CD4-positive, alpha-beta T cell treated with Interleukin-17A for 4 hours (primary cell): ENCODE measurements at regions not wholly inside any gene's neighbourhood (a gene's known extent, or its start where the extent isn't known, plus 50 kb on each side); places are given as distances from the start of the nearest gene placed in this dataset.
"Not testable (repeated sequence)": the region's sequence is repeated elsewhere in the genome, so short reads cannot be mapped to it uniquely, and the experiment has no call there.

Experiments
- DNase-seq: peaks from one replicate; pipeline ENCODE4 v3.0.0-alpha.2; 2020; ENCODE audit warnings: mixed read lengths

DNA sequence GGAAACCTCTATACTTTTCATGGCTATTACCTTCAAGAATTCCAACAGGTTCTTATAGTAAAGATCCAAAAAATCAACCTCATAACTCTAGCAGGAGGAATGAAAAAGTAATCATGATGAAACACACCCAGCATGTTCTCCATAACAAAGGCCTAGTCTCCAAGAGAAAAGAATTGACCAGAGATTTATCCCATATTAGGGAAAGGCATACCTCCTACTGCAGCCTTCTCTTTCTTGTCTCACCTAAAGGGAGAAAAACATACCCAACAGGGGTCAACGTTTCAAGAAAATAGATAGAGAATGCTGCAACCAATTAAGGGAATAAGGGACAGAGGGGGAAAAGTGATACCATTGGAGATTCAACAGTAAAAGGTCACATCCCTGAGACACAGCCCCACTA is 262.5 kb downstream of the FRK start:
- DNase-seq: no peak

DNA sequence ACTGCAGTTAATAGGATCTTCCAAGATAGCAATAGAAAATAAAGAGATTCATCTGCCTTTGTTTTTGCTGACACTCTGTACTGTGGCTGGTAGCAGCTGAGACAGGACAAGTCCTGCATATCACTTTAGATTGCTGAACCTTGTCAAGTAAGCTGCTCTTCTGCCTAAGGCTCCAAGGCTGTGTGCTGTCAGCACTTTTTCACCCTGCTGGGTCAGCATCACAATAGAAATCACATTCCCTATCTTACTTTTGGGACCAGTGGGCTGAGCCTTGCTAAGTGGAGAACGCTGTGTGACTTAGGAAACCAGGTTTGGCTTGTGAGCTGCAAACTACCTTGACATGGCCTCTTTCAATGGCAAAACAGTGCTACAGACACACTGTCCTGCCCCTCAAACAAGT is 263.9 kb downstream of the FRK start:
- DNase-seq: no peak

GRCh38 chr6:115796061-115796460 is 264.6 kb downstream of the FRK start:
- no peak for DNase-seq

GRCh38 chr6:115783402-115784061 is 277.2 kb downstream of the FRK start:
- no peak for DNase-seq

GRCh38 chr6:115782612-115783011 is 278.1 kb downstream of the FRK start:
- DNase-seq: no peak

- DNase-seq: no peak
Measured at GRCh38 chr6:115773741-115774140, 286.9 kb downstream of the FRK start.

DNA sequence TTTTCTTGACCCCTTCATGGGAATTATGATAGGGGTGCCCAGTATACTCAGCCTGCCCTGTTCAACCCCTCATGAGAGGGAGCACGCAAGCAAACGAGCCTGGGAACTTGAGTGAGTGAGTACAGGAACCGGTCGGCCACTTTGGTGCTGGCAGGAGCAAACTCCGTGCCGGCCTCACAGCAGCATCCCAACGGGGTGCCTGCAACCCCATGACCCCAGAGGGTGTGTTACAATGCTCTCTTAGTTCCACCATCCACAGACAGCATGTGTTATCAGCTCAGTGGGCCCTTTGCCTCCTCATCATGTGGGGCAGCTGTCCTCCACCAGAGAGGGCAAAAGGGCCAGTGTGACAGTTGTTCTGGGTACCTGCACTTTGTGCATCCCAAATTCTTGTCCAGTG is 289.8 kb downstream of the FRK start:
- DNase-seq: no peak

- DNase-seq: no peak
Measured at GRCh38 chr6:115768500-115768899, 292.2 kb downstream of the FRK start.

DNA sequence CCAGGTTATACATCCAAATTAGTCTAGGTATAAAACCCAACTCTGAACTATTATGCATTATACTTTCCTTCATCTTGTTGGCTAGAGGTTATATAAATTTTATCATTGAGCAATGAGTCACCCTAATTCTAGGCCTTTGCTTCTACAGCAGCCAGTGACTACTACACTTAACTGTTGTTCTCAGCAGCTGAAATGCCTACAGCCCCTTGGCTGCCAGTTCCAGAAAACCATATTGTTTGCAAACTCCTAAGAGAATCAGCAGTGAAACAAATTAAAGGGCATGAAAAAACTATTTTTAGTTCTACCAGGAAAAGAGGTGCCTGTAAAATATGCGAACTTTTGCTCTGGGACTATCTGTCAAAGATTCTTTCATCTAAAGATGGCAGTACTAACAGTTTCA is 292.8 kb downstream of the FRK start:
- DNase-seq: no peak

DNA sequence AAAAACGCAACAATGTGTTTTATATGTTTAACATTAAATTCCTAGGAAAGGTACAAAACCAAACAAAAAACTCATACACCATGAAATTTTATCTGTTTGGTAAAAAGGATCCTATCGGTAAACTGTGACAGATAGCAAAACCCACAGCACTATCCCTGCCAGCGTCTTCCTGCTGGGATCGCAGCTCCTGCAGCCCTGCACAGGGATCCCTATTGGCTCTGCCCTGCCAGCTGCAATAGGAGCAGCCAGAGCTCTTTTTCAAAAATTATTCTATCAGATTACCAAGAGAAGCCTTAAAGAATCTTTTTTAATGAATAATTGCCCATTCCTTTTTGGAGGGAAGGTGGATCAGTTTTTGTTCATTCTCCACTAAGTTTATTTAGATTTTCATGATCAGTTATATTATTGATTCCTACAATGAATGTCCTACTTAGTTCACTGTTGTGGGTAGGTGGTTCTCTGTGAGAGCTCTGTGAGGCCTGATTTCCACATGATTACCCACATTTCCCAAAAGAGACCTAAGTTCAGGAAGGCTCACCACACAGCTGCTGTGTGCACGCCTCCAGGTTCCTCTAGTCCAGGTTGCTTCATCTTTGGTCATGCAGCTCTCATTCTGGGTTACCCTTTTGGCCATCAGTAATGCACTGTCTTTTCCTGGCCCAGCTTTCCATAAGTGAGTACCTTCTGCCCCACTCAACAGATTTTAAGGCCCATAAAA is 293.8 kb downstream of the FRK start:
- DNase-seq: no peak

- no peak for DNase-seq
Measured at GRCh38 chr6:115765966-115766365, 294.7 kb downstream of the FRK start.

DNA sequence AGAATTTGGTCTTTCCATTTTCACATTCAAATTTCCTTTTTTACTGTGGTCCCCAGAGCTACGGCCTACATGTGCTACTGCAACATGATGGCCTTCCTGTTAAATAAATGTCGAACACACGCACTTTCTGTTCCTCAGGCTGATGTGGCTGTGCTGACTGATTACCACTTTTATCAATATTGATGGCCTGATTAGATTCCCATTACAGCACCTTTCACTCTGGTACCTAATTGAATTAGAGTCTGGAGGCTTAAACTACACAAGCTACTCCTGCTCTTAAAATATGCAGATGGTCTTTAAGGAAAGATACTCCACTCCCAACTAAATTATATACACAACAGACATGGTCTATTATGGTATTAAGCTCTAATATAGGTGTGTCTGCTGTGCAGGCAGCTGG is 301.6 kb downstream of the FRK start:
- no peak for DNase-seq

GRCh38 chr6:115753446-115753845 is 307.2 kb downstream of the FRK start:
- DNase-seq: no peak

- no peak for DNase-seq
Measured at GRCh38 chr6:115750946-115751345, 309.7 kb downstream of the FRK start.

GRCh38 chr6:115750292-115750691 is 310.4 kb downstream of the FRK start:
- no peak for DNase-seq

DNA sequence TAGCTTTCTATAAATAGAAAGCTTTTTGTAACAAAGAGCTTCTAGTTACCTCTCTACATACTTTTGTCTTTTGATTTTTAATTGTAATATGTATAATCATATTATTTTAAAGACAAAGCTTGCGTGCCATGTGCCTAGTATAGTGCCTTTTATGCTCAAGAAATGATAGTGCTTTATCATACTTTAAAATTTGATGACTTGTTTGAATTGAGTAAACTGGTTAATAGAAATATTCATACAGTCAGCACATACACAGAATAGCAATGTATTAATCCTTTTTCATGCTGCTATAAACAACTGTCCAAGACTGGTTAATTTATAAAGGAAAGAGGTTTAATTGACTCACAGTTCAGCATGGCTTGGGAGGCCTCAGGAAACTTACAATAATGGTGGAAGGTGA is 313.0 kb downstream of the FRK start:
- no peak for DNase-seq

GRCh38 chr6:115746583-115746982 is 314.1 kb downstream of the FRK start:
- not testable (repeated sequence) for DNase-seq

DNA sequence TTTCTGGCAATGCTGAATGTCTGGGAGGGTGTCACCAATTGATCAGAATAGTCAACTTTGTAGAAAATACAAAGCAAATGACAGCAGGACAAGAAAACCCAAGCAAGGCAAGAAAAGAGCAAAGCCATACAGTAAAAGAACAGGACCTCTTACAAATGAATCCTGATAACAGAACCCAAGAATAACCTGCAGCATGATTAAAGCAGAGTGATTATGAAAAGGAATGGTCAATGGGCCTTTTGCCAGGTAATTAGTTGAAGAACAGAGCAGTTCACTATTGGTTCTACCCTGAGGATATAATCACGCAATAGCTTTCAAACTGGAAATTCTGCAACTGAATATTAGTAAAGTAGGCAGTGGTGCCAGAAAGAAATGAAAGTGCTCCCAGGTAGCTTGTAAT is 319.8 kb downstream of the FRK start:
- no peak for DNase-seq

DNA sequence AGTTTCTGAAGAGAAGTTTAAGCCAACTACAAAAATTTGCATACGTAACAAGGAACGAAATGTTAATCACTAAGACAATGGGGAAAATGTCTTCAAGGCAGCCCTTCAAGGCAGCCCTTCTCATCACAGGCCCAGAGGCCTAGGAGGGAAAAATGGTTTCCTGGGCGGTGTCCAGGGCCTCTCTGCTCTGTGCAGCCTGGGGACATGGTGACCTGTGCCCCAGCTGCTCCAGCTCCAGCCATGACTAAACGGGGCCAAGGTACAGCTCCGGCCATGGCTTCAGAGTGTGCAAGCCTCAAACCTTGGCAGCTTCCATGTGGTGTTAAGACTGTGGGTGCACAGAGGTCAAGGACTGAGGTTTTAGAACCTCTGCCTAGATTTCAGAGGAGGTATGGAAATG is 325.1 kb downstream of the FRK start:
- DNase-seq: no peak

- DNase-seq: no peak
Measured at GRCh38 chr6:115733426-115733825, 327.3 kb downstream of the FRK start.

- DNase-seq: no peak
Measured at GRCh38 chr6:115729036-115729435, 331.7 kb downstream of the FRK start.

DNA sequence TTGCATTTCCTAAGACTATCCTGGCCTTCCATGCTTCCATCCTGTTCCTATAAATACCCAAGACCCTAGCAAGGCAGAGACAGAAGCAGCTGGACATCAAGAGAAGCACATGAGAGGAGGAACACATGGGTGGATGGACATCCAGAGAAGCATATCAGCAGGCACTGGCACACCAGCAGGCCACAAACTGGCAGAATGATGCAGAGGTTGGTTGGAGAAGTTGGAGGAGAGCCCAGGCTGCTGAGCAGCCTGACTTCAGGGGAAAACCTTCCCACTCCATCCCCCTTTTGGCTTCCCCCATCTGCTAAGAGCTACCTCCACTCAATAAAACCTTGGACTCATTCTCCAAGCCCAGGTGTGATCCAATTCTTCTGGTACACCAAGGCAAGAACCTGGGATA is 332.5 kb downstream of the FRK start:
- no peak for DNase-seq

- DNase-seq: no peak
Measured at GRCh38 chr6:115721564-115721963, 339.1 kb downstream of the FRK start.

DNA sequence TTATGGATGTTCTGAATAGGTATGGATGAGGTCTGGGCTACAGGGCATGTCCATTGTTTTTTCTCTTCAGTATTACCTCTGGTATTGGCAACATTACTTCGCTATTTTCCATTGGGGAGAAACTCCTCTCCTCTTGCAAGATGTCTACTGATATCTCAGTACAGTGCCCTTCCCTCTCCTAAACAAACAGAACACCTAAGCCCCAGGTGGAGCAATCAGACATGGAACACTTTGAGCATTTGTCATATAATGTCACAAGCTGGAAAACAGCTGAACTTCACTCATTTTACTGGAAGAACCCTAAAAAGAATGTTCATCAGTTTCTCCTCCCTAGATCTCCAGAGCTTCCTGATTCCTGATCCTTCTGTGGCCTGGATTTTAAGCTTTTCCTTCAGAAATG is 339.8 kb downstream of the FRK start:
- DNase-seq: no peak

- DNase-seq: no peak
Measured at GRCh38 chr6:115717472-115717871, 343.2 kb downstream of the FRK start.
